K562 (cell line): ENCODE measurements at regions not wholly inside any gene's neighbourhood (a gene's known extent, or its start where the extent isn't known, plus 50 kb on each side); places are given as distances from the start of the nearest gene placed in this dataset.

ENCODE experiments used
- ATAC-seq: fragments of 200-7000 bp; cut with Tn5 transposase; 3 replicates; pipeline ENCODE4 v1.9.1; 2020; ENCODE audit warnings: moderate library complexity
- BruUV-seq: library from RNA; stranded (reverse); fragments of 400-500 nt; replicated peaks from 2 replicates; lab custom pipeline; 2021; lab: Mats Ljungman, UMichigan
- CTCF ChIA-PET: fragments of 300-600 bp; formaldehyde crosslinking; extraction: SDS; loops from one replicate; lab custom pipeline; 2021; ENCODE audit warnings: low intra/inter-chr PET ratio; lab: Yijun Ruan, JAX
- POLR2A ChIA-PET: fragments of 300-600, 350-650 bp; sonication (Branson Sonifier 250); formaldehyde crosslinking; extraction: SDS; loops from one replicate; lab custom pipeline; 2021; ENCODE audit warnings: antibody characterized with exemption, inconsistent platforms; lab: Yijun Ruan, JAX
- DNase-seq, 4 experiments: peaks; one replicate each; pipeline versions ENCODE4 v3.0.0 to v3.0.0-alpha.2; 2011 to 2018; ENCODE audit warnings: low spot score in 3 of 4, mixed read lengths in 3 of 4; ENCODE audit errors: extremely low read depth in 1 of 4
- FAIRE-seq: peaks from 2 replicates; lab custom pipeline; 2011; peaks lifted over from hg19 to GRCh38; lab: Jason Lieb, UNC
- H2AFZ ChIP-seq: 2 replicates; pipeline ENCODE4 v1.6.0; 2011; ENCODE audit warnings: low read depth, low read length, control low read depth, inconsistent platforms
- H3K27ac ChIP-seq: fragments of 200-600 bp; 3 replicates; pipeline ENCODE4 v1.8.0; 2011; ENCODE audit warnings: low read depth, mild to moderate bottlenecking, control low read depth, inconsistent platforms, low read length, moderate library complexity, mixed read lengths; ENCODE audit errors: extremely low read depth
- H3K27me3 ChIP-seq, 2 experiments: fragments of 300-600 bp in 1 of 2; 2 replicates in 1 of 2; 3 replicates in 1 of 2; pipeline versions ENCODE4 v1.6.0 to v1.8.0; 2011; ENCODE audit warnings: inconsistent platforms in 2 of 2, low read length in 2 of 2, mild to moderate bottlenecking in 1 of 2, mixed read lengths in 1 of 2, moderate library complexity in 1 of 2; ENCODE audit not compliant: control insufficient read depth in 2 of 2, insufficient read depth in 2 of 2
- H3K36me3 ChIP-seq: fragments of 300-600 bp; 3 replicates; pipeline ENCODE4 v1.8.0; 2011; ENCODE audit warnings: mild to moderate bottlenecking, low read length, inconsistent platforms; ENCODE audit not compliant: control insufficient read depth, insufficient read depth
- H3K4me1 ChIP-seq, 2 experiments: fragments of 200-600 bp in 1 of 2; replicated peaks in 1 of 2; 2 replicates in 1 of 2; 3 replicates in 1 of 2; pipeline versions ENCODE4 v1.5.1 to v1.8.0; 2011; ENCODE audit warnings: inconsistent platforms in 2 of 2, low read length in 2 of 2, mild to moderate bottlenecking in 1 of 2, mixed read lengths in 1 of 2, moderate library complexity in 1 of 2; ENCODE audit not compliant: control insufficient read depth in 2 of 2, insufficient read depth in 2 of 2
- H3K4me2 ChIP-seq: 2 replicates; pipeline ENCODE4 v1.6.1; 2011; ENCODE audit warnings: low read length, control low read depth, inconsistent platforms, mixed read lengths; ENCODE audit not compliant: insufficient read depth
- H3K4me3 ChIP-seq: fragments of 200-600 bp; sonication (generic), shearing (Covaris generic); 2 replicates; pipeline ENCODE4 v1.5.1; 2016; ENCODE audit warnings: control low read depth, inconsistent platforms
- H3K79me2 ChIP-seq: fragments of 200-600 bp; 3 replicates; pipeline ENCODE4 v1.8.0; 2011; ENCODE audit warnings: low read length, inconsistent platforms; ENCODE audit not compliant: control insufficient read depth, insufficient read depth
- H3K9ac ChIP-seq, 2 experiments: 2 replicates each; pipeline versions ENCODE4 v1.6.0 to v1.6.1; 2011; ENCODE audit warnings: low read depth in 2 of 2, low read length in 2 of 2, control low read depth in 1 of 2, inconsistent platforms in 1 of 2, mild to moderate bottlenecking in 1 of 2, mixed read lengths in 1 of 2; ENCODE audit not compliant: insufficient read depth in 1 of 2
- H3K9me1 ChIP-seq: one replicate; pipeline ENCODE4 v1.6.0; 2011; ENCODE audit warnings: inconsistent platforms, mild to moderate bottlenecking, low read length, moderate library complexity; ENCODE audit not compliant: control insufficient read depth, insufficient read depth
- H3K9me3 ChIP-seq: replicated peaks from 2 replicates; pipeline ENCODE4 v1.5.1; 2011; ENCODE audit warnings: low read depth, low read length, inconsistent platforms; ENCODE audit not compliant: control insufficient read depth, insufficient read depth
- H4K20me1 ChIP-seq: replicated peaks from 2 replicates; pipeline ENCODE4 v1.6.1; 2011; ENCODE audit warnings: low read length, inconsistent platforms, mixed read lengths; ENCODE audit not compliant: control insufficient read depth, insufficient read depth
- ATF3 ChIP-seq, 2 experiments: fragments of 450-650 bp in 1 of 2; sonication (generic) in 1 of 2; formaldehyde crosslinking in 1 of 2; IDR thresholded peaks in 1 of 2; conservative IDR thresholded peaks in 1 of 2; 2 replicates each; pipeline versions ENCODE4 v1.6.1 to v1.8.1; 2016 to 2023; ENCODE audit warnings: mild to moderate bottlenecking in 2 of 2, moderate library complexity in 2 of 2, inconsistent platforms in 1 of 2, missing genetic modification reagents in 1 of 2
- BMI1 ChIP-seq: fragments of 150-350 bp; IDR thresholded peaks from 2 replicates; pipeline ENCODE4 v1.6.1; 2014; ENCODE audit warnings: low read length
- CEBPB ChIP-seq: fragments of 450-650 bp; IDR thresholded peaks from 2 replicates; pipeline ENCODE4 v1.6.1; 2016; ENCODE audit warnings: missing genetic modification characterization, missing compliant biosample characterization
- CHD1 ChIP-seq: fragments of 200-600 bp; sonication (generic); IDR thresholded peaks from one replicate; pipeline ENCODE4 v1.6.1; 2012; ENCODE audit warnings: mild to moderate bottlenecking, moderate library complexity, low read length, inconsistent platforms
- CREM ChIP-seq: IDR thresholded peaks from 2 replicates; pipeline ENCODE4 v1.6.1; 2014; ENCODE audit warnings: antibody characterized with exemption, low read depth
- CSDE1 ChIP-seq, 2 experiments: fragments of 450-650 bp; IDR thresholded peaks; 2 replicates each; pipeline ENCODE4 v1.6.1; 2016; ENCODE audit warnings: mild to moderate bottlenecking in 1 of 2
- EP300 ChIP-seq: IDR thresholded peaks from 2 replicates; pipeline ENCODE4 v1.6.1; 2012; ENCODE audit warnings: low read length, improper control_type of control experiment
- FOXJ2 ChIP-seq: fragments of 200-800 bp; sonication (Bioruptor generic); IDR thresholded peaks from 2 replicates; pipeline ENCODE4 v1.6.1; 2016; ENCODE audit warnings: missing genetic modification characterization, missing compliant biosample characterization
- MCM2 ChIP-seq: fragments of 450-650 bp; IDR thresholded peaks from 2 replicates; pipeline ENCODE4 v1.6.1; 2017; ENCODE audit warnings: low read depth, mild to moderate bottlenecking
- MITF ChIP-seq: IDR thresholded peaks from 2 replicates; pipeline ENCODE4 v1.6.1; 2014; ENCODE audit warnings: antibody characterized with exemption
- RFX1 ChIP-seq: fragments of 450-650 bp; IDR thresholded peaks from 2 replicates; pipeline ENCODE4 v1.6.1; 2016; ENCODE audit warnings: mild to moderate bottlenecking, moderate library complexity
- USF2 ChIP-seq: sonication (generic); formaldehyde crosslinking; IDR thresholded peaks from 2 replicates; pipeline ENCODE4 v1.5.0; 2020; ENCODE audit warnings: missing genetic modification reagents
- ZNF174 ChIP-seq: fragments of 250-450 bp; sonication (Bioruptor Pico); IDR thresholded peaks from 2 replicates; pipeline ENCODE4 v1.4.0; 2020; ENCODE audit warnings: mild to moderate bottlenecking
- ZNF785 ChIP-seq: fragments of 250-450 bp; sonication (Bioruptor Pico); IDR thresholded peaks from 2 replicates; pipeline ENCODE4 v1.4.0; 2020; ENCODE audit warnings: mild to moderate bottlenecking
- in situ Hi-C: fragments of 300-500 bp; cut with MboI; formaldehyde crosslinking; loops from 4 replicates; pipeline ENCODE4 v1.15.0; 2018; ENCODE audit warnings: inconsistent platforms, mixed read lengths
- intact Hi-C: fragments of 100-400 bp; cut with micrococcal nuclease; formaldehyde crosslinking; loops from 2 replicates; pipeline ENCODE4 v1.14.2; 2022
- TF ChIP-seq, protein P1 (sequence below): fragments of 450-650 bp; formaldehyde crosslinking; IDR thresholded peaks from 2 replicates; pipeline ENCODE4 v1.4.0; 2020; ENCODE audit warnings: mild to moderate bottlenecking, moderate library complexity
- TF ChIP-seq, protein P2 (sequence below), 3 experiments: fragments of 200-800 bp in 1 of 3; sonication (Bioruptor generic) in 1 of 3; sonication (generic) in 1 of 3; formaldehyde crosslinking in 1 of 3; IDR thresholded peaks; 2 replicates each; pipeline versions ENCODE4 v1.6.1 to v1.8.0; 2016 to 2022; ENCODE audit warnings: mild to moderate bottlenecking in 2 of 3, missing compliant biosample characterization in 2 of 3, missing genetic modification characterization in 2 of 3, missing genetic modification reagents in 1 of 3

GRCh38 chr6:147131532-147132128 is 72.6 kb upstream of the STXBP5 start:
- no peak overlapping the region for H3K27ac ChIP-seq
- H3K9ac ChIP-seq = no peak overlapping the region
- no TSS peak for BruUV-seq
- DNase-seq (peak in 3 of 4 experiments; percentile 22 to 34 (median 30)), FAIRE-seq (no peak), ATAC-seq (peak; percentile 68)
- H3K4me1 ChIP-seq = peaks cover 3 to 16% of the 10 kb centered on the region in 2 experiments; a peak in 4 of 5 replicates
- H3K36me3 ChIP-seq = no peaks in the 10 kb centered on the region
- no peak overlapping the region for H3K4me2 ChIP-seq
- no peaks in the 10 kb centered on the region for H3K9me3 ChIP-seq
- in situ Hi-C loops = no loop called here
- no peak overlapping the region for H3K4me3 ChIP-seq
- POLR2A ChIA-PET = interaction anchor here (1.9 kb wide), 1 partner anchor 71 kb away, joined by 7 read pairs; no protein-coding TSS in a partner anchor
- no peaks in the 10 kb centered on the region for H4K20me1 ChIP-seq
- H2AFZ ChIP-seq = peak overlapping the region; percentile 11
- H3K79me2 ChIP-seq = no peaks in the 10 kb centered on the region
- no peaks in the 10 kb centered on the region for H3K9me1 ChIP-seq
- intact Hi-C loops = no loop called here
- no peaks in the 10 kb centered on the region for H3K27me3 ChIP-seq
- CTCF ChIA-PET = no interaction called here
- TF ChIP-seq CEBPB (tag) (peak; percentile 91), RFX1 (peak; percentile 95), MITF (peak; percentile 45; the same call in 1 of the 2 replicates), BMI1 (peak; percentile 60; the same call in 1 of the 2 replicates), CREM (peak; percentile 49; the same call in 1 of the 2 replicates), MCM2 (no peak), ATF3 (IDR thresholded peaks at IDR 0.05) (peak; percentile 50; the same call in 1 of the 2 replicates), ATF3 (CRISPR knock-in tag; conservative IDR thresholded peaks at IDR 0.05) (no peak), ZNF785 (no peak), FOXJ2 (tag) (peak; percentile 96), CSDE1 (IDR thresholded peaks at IDR 0.05) (peak in 1 of 2 experiments; percentile 42; a peak in 1 of 4 replicates), EP300 (no peak), ZNF174 (CRISPR knock-in tag) (no peak), CHD1 (no peak), USF2 (no peak)
- TF ChIP-seq, protein P1, sequence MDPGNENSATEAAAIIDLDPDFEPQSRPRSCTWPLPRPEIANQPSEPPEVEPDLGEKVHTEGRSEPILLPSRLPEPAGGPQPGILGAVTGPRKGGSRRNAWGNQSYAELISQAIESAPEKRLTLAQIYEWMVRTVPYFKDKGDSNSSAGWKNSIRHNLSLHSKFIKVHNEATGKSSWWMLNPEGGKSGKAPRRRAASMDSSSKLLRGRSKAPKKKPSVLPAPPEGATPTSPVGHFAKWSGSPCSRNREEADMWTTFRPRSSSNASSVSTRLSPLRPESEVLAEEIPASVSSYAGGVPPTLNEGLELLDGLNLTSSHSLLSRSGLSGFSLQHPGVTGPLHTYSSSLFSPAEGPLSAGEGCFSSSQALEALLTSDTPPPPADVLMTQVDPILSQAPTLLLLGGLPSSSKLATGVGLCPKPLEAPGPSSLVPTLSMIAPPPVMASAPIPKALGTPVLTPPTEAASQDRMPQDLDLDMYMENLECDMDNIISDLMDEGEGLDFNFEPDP (CRISPR knock-in tag) = no peak
- TF ChIP-seq, protein P2, sequence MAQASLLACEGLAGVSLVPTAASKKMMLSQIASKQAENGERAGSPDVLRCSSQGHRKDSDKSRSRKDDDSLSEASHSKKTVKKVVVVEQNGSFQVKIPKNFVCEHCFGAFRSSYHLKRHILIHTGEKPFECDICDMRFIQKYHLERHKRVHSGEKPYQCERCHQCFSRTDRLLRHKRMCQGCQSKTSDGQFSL (CRISPR knock-in tag; IDR thresholded peaks at IDR 0.05) = no peak
- TF ChIP-seq, protein P2 (tag; IDR thresholded peaks at IDR 0.05) = no peak
